Pons (tissue), 1 donor: ENCODE measurements at regions not wholly inside any gene's neighbourhood (a gene's known extent, or its start where the extent isn't known, plus 50 kb on each side); places are given as distances from the start of the nearest gene placed in this dataset.

ENCODE experiments used
- DNase-seq: peaks from one replicate; pipeline ENCODE4 v3.0.0-alpha.2; 2016; ENCODE audit warnings: low spot score

- no peak for DNase-seq
These were observed 117.0 kb downstream of the ANKRD60 start for GRCh38 chr20:58111310-58112016.

- no peak for DNase-seq
These were observed 118.4 kb downstream of the ANKRD60 start for GRCh38 chr20:58109918-58110635.

- no peak for DNase-seq
These were observed 119.2 kb downstream of the ANKRD60 start for GRCh38 chr20:58109126-58109880.

- no peak for DNase-seq
These were observed 120.9 kb downstream of the ANKRD60 start for GRCh38 chr20:58107533-58107932.

DNA sequence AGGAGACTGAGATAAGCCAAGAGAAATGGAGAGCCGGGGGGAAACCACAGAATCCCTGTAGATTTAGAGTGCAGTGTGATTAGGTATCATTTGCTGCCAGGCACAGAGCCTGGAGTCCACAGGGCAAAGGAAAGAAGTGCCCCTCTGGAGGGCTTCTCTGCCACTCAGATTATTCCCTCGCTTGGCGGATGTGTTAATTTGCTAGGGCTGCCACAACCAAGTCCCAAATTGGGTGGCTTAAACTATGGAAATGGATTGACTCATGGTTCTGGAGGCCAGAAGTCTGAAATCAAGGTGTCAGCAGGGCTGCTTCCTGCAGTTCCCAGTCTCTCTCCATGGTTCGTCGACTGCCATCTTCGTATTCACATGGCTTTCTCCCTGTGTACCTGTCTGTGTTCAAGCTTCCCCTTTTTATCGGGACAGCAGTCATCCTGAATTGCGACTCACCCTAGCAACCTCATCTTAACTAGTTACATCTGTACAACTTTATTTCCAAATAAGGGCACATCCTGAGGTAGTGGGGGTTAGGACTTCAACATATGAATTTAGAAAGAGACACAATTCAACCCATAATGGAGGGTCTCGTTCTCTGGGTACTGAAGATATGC lies 122.2 kb downstream of the ANKRD60 start:
- DNase-seq = no peak

DNA sequence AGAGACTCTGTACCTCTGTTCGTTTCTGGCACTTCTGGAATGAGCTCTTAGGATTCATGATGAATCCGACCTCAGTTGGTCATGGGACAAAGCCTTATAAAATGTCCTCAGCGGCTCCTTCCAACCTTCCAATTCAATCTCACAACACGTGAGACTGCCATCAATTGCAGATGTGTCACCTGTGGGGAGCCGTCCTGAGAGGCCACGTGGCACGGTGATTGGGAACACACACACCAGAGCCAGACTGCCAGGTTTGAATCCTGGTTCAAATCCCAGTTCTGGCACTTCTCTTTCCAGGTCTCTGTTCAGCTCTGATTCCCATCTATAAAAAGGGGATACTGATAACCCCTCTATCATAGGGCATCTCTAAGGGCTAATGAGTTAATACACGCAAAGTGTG lies 124.5 kb downstream of the ANKRD60 start:
- DNase-seq = no peak

DNA sequence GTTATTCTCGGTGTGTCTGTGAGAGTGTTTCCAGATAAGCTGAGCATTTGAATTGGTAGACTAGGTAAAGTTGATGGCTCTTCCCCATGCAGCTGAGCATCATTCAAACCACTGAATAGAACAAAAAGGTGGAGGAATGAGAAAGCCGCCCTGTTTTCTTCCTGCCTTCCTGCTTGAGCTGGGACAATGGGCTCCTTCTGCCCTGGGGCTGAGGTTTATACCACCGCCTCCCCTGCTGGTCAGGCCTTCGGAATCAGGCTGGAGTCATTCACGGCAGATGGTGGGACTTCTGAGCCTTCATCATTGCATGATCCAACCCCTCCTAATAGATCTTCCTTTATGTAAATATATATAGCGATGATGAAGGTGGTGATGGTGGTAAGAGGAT lies 124.9 kb downstream of the ANKRD60 start:
- DNase-seq = no peak

GRCh38 chr20:58102744-58103516 lies 125.5 kb downstream of the ANKRD60 start:
- DNase-seq = no peak

GRCh38 chr20:58102261-58102660 lies 126.2 kb downstream of the ANKRD60 start:
- no peak for DNase-seq

GRCh38 chr20:58100731-58101356 lies 127.6 kb downstream of the ANKRD60 start:
- no peak for DNase-seq

DNA sequence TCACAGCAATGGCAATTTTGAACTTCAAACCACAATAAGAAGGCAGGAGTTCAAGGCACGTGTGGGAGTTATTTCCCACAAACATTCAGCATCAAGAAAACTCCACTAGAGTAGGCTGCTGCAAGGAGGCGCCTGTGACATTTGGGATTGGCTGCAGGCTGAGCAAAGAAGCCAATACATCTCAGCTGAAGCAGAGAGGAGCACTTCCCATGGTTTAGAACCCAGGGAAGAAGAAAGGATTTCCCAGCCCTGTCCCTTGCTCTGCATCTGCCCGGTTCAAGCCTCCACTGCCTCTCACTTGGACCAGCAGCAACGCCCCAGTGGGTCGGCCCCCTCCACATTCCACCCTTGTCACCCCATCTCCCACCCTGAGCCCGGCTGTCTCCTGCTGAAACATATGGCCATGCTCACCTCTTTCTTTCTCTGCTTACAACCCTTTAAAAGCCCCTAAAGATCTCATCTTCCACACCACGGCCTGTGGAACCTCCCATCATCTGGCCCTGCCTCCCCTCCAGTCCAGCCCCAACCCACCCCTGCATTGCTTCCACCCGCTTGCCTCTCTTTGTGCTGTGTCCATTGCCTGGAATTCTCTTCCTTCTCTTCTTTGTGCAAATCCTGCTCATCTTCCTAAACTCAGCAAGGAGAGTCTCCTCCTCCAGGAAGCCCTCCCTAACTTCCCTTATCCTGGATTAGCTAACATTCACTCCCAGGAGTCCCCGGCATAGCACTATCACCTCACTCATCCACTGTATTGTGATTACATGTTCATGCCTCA lies 128.3 kb downstream of the ANKRD60 start:
- no peak for DNase-seq

- DNase-seq = no peak
These were observed 129.0 kb downstream of the ANKRD60 start for GRCh38 chr20:58099291-58099935.

DNA sequence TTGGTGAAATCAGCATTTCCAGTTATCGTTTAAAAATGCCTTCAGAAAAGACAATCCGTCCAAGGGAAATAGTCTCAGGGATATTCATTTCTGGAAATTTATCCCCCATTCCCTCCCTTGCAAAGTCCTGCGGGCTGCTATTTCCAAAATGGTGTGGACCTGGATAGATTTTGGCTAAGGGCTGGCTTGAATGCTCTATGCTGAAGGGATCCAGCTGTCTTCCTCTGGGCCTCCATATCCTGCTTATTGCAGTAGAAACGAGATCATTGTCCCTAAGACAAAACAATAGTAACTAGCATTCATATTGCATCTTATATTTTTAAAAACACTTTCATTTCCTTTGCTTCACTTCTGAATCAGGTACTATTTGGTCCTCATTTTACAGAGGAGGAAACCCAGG lies 129.9 kb downstream of the ANKRD60 start:
- DNase-seq = no peak

- DNase-seq = no peak
These were observed 130.5 kb downstream of the ANKRD60 start for GRCh38 chr20:58097943-58098342.

DNA sequence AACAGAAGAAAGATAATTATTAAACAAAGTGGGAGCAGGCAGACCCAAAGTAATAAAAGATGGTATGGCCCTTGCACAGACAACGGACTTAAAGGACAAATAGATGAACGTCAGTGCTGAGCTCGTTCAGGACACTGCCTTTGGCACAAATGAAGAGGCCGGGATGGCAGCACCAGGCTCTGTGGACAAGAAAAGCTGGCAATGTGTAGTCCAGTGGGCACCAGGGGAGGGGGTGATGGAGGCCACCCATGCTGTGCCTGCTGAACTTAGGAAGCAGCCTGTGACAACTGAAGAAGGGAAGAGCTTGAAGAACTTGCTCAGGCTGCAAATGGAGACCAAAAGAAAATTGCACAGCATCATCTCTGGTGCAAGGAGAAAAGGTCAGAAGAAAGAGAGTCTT lies 131.0 kb downstream of the ANKRD60 start:
- DNase-seq = no peak

- DNase-seq = no peak
These were observed 131.5 kb downstream of the ANKRD60 start for GRCh38 chr20:58096880-58097423.

DNA sequence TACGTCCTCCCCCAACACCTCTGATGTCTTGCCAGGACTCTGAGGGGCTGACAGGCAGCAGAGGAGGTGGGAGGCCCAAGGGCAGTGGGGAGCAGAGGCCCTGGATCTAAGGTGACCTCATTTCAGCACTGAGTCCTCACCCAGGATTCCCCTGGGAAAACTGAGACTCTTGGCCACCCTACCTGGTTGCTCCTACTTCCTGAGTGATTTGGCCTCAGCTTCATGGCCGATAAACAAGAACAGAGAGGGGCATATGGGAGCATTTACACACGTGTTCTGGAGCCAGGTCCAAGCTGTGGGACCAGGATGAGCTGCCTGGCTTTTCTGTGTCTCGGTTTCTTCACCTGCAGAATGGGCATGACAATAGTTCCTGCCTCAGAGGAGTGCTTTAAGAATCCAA lies 133.8 kb downstream of the ANKRD60 start:
- DNase-seq = no peak

DNA sequence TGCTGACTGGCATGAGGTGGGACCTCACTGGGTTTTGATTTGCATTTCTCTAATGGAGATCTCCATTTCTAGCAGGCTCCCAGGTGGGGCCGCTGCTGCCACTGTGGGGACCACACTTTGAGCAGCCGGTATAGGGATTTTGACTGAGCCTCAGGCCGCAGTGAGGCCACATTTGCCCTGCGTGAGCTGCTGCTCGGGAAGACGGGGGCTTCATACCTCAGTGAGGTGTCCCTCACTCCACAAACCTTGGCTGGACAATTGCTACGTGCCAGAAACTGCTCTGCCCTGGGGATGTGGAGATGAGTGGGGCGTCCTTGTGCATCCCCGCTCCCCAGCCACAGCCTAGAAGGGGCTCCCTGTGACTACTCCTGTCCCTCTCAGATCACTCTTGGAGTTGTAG lies 134.3 kb downstream of the ANKRD60 start:
- no peak for DNase-seq

GRCh38 chr20:58092871-58093270 lies 135.6 kb downstream of the ANKRD60 start:
- DNase-seq = no peak

DNA sequence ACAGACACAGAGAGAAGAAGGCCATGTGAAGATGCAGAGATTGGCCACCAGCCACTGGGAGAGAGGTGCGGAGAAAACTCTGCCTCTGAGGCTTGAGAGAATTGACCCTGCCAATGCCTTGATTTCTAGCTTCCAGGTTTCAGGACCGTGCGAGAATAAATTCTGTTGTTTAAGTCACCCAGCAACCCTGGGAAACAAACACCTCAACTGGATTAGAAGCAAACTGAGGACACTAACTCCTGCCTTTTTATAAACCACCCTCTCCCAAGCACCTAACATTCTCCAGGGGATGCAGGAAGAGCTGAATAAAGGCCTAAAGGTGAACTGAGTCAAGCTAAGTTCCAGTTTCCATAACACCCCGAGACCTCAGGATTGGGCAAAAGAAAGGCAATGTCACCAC lies 136.1 kb downstream of the ANKRD60 start:
- no peak for DNase-seq
